NCI-H2107 (cell line): ENCODE measurements at regions not wholly inside any gene's neighbourhood (a gene's known extent, or its start where the extent isn't known, plus 50 kb on each side); places are given as distances from the start of the nearest gene placed in this dataset.

Experiments
- DNase-seq: peaks from one replicate; lab custom pipeline; 2025; lab: John Stamatoyannopoulos, UW

DNA sequence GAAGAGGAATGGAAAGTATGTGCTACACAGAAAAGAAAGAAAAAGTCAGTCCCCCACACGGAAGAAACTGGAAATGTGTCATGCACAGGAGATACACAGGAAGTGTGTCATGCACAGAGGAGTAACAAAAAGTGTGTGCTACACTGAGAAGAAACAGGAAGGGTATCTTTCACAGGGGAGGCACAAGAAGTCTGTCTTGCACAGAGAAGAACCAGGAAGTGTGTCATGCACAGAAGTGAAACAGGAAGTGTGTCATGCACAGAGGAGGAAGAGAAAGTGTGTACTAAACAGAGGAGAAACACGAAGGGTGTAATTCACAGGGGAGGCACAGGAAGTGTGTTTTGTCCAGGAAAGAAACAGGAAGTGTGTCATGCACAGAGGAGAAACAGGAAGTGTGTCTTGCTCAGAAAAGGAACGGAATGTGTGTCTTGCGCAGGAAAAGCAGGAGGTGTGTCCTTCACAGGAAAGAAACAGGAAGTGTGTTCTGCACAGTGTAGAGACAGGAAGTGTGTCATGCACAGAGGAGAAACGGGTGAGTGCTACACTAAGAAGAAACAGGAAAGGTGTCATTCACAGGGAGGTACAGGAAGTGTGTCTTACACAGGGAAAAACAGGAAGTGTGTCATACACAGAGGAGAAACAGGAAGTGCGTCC lies 527.2 kb upstream of the PRKX start:
- DNase-seq, result no peak

DNA sequence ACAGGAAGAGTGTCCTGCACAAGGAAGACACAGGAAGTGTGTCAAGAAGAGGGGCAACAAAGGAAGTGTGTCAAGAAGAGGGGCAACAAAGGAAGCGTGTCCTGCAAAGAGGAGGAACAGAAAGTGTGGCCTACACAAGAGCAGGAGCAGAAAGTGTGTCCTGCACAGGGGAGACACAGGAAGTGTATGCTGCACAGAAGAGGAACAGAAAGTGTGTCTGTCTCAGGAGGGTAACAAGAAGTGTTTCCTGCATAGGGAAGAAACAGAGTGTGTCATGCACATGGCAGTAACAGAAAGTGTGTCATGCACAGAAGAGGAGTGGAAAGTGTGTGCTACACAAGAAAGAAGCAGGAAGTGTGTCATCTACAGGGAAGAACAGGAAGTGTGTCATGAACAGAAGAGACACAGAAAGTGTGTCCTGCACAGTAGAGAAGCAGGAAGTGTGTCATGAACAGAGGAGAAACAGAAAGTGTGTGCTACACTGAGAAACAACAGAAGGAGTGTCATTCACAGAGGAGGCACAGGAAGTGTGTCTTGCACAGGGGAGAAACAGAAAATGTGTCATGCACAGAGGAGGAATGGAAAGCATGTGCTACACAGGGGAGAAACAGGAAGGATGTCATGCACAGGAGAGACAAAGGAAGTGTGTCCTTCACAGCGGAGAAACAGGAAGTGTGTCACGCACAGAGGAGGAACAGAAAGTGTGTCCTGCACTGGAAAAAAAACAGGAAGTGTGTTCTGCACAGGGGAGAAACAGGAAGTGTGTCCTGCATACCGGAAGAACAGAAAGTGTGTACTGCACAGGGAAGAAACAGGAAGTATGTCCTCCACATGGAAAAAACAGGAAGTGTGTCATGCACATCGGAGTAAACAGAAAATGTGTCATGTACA lies 526.4 kb upstream of the PRKX start:
- DNase-seq, result no peak

DNA sequence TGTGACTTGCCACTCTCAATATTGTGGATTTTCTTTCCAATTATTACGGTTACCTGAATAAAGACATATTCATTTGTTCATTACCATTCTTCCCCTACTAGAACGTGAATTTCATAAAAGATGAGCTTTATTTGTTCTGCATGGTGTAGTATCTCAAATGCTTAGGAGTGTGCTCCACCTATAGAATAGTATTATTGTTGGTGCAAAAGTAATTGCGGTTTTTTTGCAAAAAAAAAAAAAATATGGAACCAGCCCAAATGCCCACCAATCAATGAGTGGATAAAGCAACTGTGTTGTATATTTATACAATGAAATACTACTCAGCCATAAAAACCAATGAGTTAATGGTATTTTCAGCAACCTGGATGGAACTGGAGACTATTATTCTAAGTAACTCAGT lies 525.5 kb upstream of the PRKX start:
- no peak for DNase-seq

DNA sequence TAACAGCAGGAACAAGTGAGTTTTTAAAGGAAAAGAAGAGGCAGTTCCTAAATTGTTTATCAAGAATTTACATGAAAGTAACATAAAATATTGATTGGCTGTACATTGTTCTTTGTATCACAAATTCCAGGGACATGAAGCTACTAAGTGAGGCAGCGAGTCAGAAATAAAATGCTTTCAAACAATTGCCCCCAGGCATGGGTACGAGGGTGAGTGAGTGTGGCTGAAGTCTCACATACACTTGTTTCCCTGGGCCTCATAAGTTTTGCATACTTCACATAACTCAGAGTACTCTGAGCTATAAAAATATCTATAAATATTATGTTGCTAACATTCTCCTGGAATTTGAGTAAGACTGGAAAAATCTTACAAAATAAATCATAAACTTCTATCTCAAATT lies 511.6 kb upstream of the PRKX start:
- DNase-seq, result no peak

DNA sequence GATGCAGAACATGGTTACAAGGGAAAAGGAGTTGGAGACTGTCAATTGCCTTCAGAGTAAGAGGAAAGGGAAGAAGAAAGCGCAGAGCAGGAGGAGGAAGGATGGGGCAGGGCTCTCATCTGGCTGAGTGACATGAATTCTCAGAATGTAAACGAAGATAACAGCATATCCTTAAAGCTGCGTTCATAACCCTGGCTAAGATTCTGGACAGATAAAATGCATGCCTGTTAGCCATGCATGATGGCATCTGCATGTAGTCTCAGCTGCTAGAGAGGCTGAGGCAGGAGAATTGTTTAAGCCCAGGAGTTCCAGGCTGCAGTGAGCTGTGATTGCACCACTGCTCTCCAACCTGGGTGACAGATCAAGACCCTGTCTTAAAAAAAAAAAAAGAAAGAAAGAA lies 493.5 kb upstream of the PRKX start:
- DNase-seq, result no peak

DNA sequence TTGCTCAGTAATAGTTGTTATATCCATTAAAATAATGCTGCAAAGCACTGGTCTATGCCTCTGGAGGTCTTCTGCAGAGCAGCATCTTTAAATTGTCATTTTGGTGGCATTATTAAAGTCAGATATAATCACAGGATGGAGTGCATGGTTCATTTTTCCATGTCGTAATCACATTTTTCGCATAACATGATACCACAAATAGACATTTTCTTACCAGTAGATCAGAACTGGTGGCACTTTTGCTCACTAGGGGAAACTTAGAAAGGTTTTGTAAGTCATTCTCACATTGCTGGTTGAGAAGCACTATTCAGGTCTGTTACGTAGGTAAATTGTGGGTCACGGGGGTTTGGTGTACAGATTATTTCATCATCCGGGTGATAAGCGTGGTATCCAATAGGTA lies 484.5 kb upstream of the PRKX start:
- no peak for DNase-seq

DNA sequence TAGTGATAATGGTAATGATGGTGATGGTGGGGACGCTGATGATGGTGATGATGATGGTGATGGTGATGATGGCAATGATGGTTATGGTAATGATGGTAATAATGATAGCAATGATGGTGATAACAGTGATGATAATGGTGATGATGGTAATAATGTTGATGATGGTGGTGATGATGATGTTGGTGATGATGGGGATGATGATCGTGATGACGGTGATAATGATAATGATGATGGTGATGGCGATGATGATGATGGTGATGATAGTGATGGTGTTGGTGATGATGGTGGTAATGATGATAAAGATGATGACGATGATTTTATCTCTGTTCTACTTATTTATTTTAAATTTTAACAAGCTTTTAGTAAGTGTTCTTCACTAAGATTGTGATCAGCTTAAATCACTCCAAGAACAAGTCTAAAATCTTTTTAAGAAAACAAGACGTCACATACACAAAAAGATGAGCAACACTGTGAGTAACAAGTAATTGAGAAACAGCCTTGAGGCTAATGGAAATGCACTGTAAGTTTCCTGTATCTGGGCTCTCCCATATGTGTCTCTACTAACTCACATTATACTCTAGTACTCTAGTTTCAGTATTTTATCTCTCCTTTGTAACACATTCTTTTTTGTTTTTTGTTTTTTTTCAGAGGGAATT lies 480.2 kb upstream of the PRKX start:
- no peak for DNase-seq

DNA sequence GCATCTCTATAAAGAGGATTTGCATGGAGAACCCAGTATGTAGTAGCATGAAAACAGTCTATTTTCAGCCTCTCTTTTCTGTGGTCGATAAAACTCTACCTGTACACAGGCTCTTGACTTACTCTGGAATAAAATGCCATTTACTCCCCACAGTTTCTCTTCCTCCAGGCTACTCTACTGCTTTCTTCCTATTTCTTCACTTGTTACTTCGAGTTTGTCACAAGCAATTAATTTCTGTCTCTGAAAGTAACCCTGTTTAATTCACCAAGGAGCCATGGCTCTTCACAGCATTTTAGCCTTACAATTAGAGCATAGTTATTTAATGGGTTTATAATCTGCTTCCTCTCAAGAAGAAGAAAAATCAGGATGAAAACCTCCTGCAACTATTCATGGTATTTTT lies 472.9 kb upstream of the PRKX start:
- no peak for DNase-seq

DNA sequence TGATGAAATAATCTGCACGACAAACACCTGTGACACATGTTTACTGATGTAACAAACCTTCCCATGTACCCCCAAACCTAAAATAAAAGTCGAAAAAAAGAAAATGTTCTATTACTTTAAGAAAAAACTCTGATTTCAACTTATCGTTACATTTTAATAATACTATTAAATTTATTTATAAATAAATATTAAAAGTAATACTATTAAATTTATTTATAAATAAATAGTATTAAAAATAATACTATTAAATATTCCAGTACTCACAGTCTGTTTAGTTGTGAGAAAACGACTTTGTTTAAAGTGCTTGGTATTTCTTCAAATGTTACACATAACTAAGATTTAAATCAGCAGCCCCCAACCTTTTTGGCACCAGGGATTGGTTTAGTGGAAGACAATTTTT lies 471.6 kb upstream of the PRKX start:
- no peak for DNase-seq

DNA sequence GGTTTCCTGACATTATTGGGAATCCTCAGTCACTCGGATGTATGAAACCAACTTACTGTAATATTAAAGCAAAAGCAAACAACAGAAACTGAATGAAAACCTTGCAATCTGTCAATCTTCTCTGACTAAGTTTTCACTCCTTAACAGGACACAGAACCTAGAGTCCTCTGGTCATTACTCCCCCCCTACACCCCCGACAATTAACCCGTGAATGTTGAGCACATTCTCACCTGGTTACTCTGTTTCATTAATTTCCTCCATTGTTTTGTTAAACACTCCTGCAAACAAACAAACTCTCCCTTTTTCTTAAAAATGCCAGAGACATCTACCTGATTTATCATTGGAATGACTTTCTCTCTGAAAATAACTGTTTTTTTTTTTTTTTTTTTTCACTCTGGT lies 469.0 kb upstream of the PRKX start:
- DNase-seq, result no peak

DNA sequence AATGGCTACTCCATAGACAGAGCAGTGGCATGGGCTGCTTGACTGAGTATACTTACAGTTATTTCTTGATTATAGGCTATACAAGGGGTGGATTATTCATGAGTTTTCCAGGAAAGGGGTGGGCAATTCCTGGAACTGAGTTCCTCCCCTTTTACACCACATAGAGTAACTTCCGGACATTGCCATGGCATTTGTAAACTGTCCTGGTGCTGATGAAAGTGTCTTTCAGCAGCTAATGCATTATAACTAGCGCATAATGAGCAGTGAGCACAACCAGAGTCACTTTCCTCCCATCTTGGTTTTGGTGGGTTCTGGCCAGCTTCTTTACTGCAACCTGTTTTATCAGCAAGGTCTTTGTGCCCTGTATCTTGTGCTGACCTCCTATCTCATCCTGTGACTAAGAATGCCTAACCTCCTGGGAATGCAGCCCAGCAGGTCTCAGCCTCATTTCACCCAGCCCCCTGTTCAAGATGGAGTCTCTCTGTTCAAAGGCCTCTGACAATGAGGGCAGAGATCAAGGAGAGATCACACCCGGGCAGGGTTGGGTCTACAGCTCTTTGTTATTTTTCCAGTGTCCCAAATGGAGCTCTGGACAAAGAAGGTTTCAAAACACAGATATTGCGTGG lies 468.4 kb upstream of the PRKX start:
- DNase-seq, result no peak

DNA sequence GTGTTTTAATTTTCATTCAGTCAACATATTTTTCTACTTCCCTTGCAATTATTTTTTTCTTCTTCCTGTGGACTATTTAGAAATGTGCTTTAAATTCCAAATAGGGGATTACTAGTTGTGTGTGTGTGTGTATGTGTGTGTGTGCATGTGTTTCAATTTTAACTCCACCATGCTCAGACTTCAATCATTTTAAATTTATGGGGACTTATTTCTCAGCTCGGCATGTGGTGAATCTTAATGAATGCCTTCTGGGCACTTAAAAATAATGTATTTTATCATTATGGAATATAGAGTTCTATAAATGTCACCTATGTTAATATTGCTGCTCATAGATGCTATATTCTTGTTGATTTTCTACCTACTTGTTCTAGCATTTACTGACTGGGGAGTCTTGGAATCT lies 465.6 kb upstream of the PRKX start:
- DNase-seq, result no peak

DNA sequence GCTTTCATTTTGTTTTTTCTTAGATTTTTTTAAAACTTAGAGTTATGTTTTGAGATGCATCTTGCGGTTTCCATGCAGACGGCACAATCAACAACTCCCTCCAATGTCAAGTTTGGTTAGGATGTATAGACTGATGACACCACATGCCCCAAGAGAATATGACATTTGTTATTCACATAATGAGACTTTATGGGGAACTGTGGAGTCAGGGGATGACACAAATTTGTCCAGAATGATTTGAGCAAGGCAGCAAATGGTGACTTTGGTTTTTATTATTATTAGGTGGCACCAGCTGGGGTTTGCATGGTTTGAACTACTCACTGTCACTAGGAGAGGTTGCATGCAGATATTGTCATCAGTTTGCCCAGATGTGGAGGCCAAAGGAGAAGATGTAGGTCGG lies 461.8 kb upstream of the PRKX start:
- no peak for DNase-seq

DNA sequence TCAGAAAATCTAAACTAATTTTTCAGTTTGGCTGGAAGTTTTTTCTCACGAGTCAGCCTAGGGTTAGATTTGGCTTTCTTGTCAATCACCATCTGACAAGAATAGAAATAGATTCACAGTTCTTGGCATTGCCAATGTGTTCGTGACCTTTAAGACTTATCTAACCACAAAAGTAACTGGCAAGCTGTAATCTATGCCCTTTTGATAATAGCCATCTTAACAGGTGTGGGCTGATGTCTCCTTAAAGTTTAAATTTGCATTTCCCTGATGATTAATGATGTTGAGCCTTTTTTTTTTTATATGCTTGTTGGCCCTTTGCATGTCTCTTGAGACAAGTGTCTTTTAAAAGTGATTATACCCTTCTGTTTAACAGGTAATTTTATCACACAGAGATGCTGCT lies 460.3 kb upstream of the PRKX start:
- no peak for DNase-seq

DNA sequence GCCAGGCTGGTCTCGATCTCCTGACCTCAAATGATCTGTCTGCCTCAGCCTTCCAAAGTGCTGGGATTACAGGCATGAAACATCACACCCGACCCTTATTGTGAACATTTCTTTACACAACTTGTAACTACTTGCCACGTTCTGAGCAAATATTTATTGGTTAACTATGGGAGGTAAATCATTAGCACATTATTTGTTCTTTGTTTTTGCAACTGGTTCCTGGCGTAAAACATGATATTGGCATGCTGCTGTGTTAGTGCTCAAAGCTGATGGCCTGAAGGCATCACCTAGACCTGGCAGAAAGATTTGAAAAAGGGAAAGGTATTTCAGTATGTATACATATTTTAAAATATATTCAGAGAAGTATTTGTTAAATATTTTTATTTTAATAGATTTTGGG lies 438.3 kb upstream of the PRKX start:
- no peak for DNase-seq

DNA sequence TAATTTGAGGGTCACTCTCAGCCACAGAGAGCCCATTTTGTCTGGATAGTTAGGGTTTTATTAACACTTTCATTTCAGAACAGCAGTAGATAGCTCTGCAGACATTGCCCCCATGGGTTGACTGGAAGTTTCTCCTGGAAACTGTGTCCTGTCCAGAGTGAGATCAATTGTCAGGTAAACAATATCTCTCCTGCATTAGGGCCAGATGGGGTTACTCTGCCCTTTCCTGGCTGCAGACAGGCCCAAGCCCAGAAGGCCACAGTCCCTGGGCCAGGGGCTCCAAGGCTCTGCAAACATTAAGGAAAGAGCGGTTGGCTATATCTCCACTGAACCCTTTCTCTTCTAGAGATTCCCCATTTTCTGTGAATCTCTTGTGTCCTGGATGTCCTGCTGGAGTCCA lies 436.8 kb upstream of the PRKX start:
- DNase-seq, result no peak

DNA sequence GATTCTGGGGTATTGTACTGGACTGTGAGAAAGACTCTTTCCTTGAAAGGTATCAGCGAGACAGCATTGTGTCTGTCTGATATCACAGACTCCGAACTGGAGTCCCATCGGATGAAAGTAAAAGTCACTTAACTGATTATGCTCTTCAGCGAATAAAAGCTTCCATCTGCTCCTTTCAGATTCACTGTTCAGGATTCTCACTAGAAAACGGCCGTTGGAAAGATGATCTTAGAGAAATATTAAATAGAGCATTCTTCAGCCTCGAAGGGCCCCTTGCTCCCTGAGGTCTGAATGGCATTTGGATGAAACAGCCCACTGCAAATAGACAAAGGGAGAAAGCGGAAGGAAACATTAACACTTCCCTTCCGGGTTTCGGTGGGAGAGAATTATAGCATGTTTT lies 416.2 kb upstream of the PRKX start:
- no peak for DNase-seq

DNA sequence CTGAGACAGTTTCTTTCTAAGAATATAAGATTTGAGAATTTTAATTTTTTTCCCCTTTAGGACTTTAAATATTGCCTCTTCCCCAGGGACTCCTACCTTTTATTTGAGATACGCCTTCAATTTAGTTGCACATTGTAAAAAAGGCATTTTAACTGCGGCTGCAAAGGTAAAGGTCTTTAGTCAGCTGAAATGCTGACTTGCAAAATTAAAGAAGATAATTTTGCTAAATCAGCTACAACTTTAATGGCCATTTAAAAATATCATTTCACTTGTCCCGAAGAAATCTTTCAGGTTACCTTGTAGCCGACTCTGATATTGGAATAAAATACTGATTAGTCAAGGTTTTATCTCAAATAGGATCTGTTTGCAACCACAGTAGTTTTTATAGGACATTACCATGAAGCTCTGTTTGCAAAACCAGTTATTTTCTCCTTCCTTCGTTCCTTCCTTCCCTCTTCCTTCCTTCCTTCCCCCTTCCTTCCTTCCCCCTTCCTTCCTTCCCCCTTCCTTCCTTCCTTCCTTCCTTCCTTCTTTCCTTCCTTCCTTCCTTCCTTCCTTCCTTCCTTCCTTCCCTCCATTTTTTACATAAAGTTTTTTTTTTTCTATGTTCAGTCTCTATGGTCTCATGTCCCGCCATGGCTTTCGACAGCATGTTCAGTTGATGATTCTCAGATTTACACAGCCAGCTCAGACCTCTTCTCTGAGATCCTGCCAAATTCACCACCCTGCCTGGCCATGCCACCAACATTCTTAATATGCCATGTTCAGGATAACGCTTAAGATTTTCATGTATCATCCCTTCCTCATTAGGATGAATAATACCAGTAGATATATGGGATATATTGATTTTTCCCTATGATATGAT lies 405.4 kb upstream of the PRKX start:
- DNase-seq, result no peak

DNA sequence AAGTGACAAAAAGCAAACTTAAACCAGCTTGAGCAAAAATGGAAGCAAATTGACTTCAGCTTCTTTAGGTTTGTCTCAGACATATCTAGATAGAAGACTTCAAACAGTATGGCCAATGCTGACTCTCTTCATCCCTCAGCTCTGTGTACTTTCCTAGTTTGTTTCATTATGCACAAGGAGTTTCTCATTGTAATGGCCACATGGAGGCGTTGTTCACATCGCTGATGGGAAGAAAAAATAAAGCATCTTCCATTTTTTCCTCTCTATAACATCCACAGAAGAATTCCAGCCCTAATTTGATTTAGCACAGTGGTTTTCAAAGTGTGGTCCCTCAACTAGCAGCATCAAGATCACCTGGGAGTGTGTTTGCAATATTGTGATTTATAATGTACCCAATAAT lies 397.5 kb upstream of the PRKX start:
- DNase-seq, result no peak

DNA sequence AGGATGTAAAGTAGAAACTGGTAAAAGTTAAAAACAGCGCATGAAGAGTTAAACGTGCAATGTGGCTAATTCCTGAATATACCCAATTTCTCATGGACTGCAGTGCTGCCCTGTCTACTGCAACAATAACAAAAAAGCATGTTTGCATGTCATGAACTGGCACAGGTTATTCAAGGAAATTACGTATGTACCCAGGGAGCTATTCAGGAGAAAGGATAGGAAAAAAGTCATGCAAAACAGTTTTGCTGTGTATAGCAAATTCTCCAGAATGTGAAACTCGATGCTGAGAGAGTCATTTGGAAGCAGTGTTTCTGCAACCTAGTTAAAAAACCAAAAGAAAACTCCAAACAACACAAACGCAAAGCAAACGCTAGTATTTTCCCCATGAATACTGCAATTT lies 381.5 kb upstream of the PRKX start:
- DNase-seq, result no peak

DNA sequence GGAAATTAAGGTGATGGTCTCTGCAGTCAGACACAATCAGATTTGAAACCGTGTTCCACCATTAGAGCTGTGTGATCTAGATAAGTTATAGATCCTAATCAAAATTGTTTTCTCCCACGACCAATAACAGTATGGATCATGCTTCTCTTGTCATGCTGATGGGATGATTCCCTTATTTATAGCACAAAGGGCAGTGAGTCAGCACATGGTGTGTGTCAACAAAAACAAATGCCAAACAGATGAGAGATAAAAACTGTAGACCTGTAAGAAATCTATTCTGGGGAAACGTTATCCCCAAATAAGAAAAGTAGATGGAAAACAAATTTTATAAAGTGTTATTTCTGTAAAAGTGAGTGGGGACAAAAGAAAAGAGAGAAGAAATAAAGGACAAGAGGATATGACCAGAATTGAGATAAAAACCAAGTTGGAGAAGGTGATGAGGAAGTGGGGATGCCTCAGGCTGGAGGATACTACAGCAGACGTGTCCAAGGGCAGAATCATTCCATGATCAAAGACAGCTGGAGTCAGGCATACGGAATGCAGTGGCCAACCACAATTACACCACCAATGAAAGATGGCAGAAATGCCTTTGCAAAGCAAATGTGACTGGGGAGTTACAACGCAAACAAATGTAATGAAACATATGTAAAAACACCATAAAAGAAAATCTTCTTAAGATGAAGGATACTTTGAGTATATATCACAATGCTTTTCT lies 377.8 kb upstream of the PRKX start:
- DNase-seq, result no peak
